ENCODE measurements at regions not wholly inside any gene's neighbourhood (a gene's known extent, or its start where the extent isn't known, plus 50 kb on each side); places are given as distances from the start of the nearest gene placed in this dataset.

DNA sequence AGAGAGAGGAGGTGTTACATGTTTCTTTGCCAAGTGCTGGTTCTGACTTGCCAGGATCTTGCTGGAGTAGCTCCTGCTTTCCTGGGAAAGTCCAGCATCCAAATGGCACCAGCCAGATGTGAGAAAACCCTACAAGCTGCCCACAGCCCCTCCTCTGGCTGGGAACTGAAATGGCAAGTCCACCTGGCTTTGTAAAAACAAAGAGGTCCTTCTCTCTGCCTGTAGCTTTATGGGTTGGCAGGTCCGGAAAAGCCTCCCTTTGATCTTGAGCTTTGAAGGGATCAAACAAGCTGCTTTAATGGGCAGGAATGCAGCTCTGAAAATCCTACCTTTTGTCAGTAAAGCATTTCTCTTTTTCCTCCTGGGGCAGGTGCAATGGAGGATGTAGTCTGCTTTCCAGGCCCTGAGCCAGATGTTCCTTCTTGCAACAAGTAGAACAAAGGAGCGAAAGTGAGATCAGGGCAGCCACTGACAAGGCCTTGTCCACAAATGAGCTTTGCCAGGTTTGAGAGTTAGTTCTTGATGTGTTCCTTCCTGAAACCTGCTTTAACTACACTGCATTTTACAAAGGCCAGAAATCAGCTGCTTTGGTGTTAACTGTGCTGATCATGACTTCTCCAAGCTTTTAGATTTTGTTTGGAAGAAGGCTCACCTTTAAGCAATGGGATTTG lies 456.7 kb downstream of the ZNF608 start:
- Histone ChIP-seq H3K4me3 (no peak overlapping the region), H3K4me1 (ENCODE audit: low read depth) (peaks cover 6% of the 10 kb centered on the region), H3K9me3 (no peaks in the 10 kb centered on the region), H3K36me3 (ENCODE audit: low read depth) (no peaks in the 10 kb centered on the region)
- intact Hi-C loops (cut with DNase I, micrococcal nuclease): no loop called here
- TF ChIP-seq, protein P1, sequence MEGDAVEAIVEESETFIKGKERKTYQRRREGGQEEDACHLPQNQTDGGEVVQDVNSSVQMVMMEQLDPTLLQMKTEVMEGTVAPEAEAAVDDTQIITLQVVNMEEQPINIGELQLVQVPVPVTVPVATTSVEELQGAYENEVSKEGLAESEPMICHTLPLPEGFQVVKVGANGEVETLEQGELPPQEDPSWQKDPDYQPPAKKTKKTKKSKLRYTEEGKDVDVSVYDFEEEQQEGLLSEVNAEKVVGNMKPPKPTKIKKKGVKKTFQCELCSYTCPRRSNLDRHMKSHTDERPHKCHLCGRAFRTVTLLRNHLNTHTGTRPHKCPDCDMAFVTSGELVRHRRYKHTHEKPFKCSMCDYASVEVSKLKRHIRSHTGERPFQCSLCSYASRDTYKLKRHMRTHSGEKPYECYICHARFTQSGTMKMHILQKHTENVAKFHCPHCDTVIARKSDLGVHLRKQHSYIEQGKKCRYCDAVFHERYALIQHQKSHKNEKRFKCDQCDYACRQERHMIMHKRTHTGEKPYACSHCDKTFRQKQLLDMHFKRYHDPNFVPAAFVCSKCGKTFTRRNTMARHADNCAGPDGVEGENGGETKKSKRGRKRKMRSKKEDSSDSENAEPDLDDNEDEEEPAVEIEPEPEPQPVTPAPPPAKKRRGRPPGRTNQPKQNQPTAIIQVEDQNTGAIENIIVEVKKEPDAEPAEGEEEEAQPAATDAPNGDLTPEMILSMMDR (IDR thresholded peaks at IDR 0.05): no peak
- ATAC-seq: peak; percentile 75
- peak in 1 of 3 donors; percentile 13 for DNase-seq

DNA sequence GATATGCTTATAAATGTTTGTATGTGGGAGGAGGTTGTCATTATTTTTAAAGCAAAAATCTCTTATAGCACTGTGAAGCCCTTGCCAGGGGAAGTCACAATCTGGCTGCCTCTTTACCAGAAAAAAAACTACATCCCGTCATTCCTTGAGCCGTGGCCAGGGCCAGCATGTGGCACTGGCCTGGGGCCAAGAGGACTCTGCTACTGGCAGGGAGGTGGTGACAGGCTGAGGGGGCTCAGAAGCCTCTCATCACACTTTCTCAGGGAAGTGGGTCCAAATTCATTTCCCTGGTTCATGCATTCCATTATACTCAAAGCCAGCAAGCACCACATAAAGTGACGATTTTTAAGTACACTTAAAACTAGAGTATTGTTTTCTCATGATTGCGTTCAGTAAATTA lies 457.3 kb downstream of the ZNF608 start:
- no peaks in the 10 kb centered on the region for H3K36me3 ChIP-seq (ENCODE audit: low read depth)
- H3K4me1 ChIP-seq (ENCODE audit: low read depth): peaks cover 6% of the 10 kb centered on the region
- H3K9me3 ChIP-seq: no peaks in the 10 kb centered on the region
- H3K4me3 ChIP-seq: no peak overlapping the region
- TF ChIP-seq, protein P1 (IDR thresholded peaks at IDR 0.05): no peak
- peak; percentile 59 for ATAC-seq
- DNase-seq: peak in 2 of 3 donors; percentile 23 to 50
- intact Hi-C loops (cut with DNase I, micrococcal nuclease): no loop called here

DNA sequence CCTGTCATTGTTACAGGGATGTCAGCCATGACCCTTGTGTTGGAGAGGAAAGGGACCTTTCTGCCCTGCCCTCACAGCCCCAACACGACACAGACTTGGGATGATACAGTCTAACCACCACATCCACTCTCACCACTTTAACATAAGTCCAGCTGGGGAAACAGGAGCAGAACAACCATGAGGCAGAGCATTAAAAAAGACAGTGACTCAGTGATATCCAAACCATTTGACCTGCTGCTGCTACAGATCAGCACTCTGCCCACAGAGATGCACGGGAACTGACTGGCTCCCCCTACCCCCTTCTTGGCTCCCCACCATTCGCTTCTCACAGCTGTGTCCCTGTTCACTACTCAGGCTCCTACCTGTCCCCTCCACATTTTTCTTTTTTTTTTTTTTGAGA lies 458.6 kb downstream of the ZNF608 start:
- DNase-seq: no peak
- TF ChIP-seq, protein P1 (IDR thresholded peaks at IDR 0.05): no peak
- no peak for ATAC-seq
- intact Hi-C loops (cut with DNase I, micrococcal nuclease): no loop called here
- Histone ChIP-seq H3K4me1 (ENCODE audit: low read depth) (peaks cover 6% of the 10 kb centered on the region), H3K36me3 (ENCODE audit: low read depth) (no peaks in the 10 kb centered on the region), H3K4me3 (no peak overlapping the region), H3K9me3 (no peaks in the 10 kb centered on the region)

DNA sequence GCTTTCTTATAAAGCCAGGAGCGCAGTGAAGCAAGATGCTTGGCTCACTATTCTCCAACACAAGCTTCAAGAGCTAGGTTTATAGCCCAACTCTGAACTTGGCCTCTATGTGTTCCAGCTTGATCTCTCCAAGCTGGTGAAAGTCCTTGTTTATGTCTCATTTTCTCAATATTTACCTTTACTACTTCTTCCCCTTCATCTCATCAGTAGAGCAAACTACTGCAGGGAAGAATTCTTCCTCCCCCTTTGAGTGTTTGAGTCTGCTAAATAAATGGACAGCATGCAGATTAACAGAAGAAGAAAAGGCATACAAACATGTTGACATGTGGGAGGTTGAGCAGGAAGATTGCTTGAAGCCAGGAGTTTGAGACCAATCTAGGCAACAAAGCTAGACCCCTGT lies 460.7 kb downstream of the ZNF608 start:
- DNase-seq (no peak), ATAC-seq (peak; percentile 22)
- Histone ChIP-seq H3K36me3 (ENCODE audit: low read depth) (no peaks in the 10 kb centered on the region), H3K4me3 (no peak overlapping the region), H3K4me1 (ENCODE audit: low read depth) (peaks cover 6% of the 10 kb centered on the region), H3K9me3 (no peaks in the 10 kb centered on the region)
- intact Hi-C loops (cut with DNase I, micrococcal nuclease): no loop called here
- TF ChIP-seq, protein P1 (IDR thresholded peaks at IDR 0.05): no peak

DNA sequence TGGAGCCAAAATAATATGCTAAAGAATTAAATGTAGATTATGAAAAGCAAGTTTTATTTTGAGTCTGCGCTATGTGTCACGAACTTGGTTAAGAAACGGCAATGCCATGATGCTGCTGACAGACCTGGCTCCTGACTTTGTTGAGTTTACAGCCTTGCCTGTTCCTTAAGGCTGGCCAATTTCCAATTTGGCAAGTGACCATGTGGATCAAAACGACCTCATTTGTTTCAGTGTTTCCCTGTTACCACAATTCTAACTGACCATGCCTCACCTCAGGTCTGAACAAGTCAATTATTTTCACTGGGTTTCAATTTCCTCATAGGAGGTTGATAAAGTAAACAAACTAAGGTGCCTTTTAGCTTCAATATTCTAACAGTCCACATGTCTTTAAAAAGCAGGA lies 461.4 kb downstream of the ZNF608 start:
- ATAC-seq (no peak), DNase-seq (peak in 1 of 3 donors; percentile 12)
- intact Hi-C loops (cut with DNase I, micrococcal nuclease): no loop called here
- no peaks in the 10 kb centered on the region for H3K9me3 ChIP-seq
- H3K4me1 ChIP-seq (ENCODE audit: low read depth): peaks cover 6% of the 10 kb centered on the region
- no peak overlapping the region for H3K4me3 ChIP-seq
- TF ChIP-seq, protein P1 (IDR thresholded peaks at IDR 0.05): no peak
- no peaks in the 10 kb centered on the region for H3K36me3 ChIP-seq (ENCODE audit: low read depth)

DNA sequence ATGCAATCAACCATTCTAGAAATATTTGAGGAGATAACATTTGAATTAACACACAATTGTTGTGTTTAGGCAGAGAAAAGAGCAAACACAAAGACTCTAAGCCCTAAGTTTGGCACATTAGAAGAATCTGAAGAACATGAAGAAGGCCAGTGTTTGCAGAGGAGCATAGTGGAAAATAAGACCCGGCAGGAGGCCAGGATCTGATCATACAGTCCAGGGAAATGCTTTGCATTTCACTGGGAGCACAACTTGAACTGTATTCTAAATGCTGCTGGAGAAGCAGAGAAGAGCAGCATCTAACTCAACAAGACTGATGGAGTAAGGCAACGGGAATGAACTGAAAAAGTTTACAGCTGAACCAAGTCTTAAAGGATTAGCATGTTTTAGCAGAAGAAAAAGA lies 463.4 kb downstream of the ZNF608 start:
- H3K36me3 ChIP-seq (ENCODE audit: low read depth): no peaks in the 10 kb centered on the region
- peaks cover 8% of the 10 kb centered on the region for H3K4me1 ChIP-seq (ENCODE audit: low read depth)
- H3K9me3 ChIP-seq: no peaks in the 10 kb centered on the region
- intact Hi-C loops (cut with DNase I, micrococcal nuclease): no loop called here
- DNase-seq (no peak), ATAC-seq (no peak)
- no peak overlapping the region for H3K4me3 ChIP-seq
- TF ChIP-seq, protein P1 (IDR thresholded peaks at IDR 0.05): no peak

Data from mucosa of descending colon (tissue), 3 donors.